GM18519 (cell line): ENCODE measurements at regions not wholly inside any gene's neighbourhood (a gene's known extent, or its start where the extent isn't known, plus 50 kb on each side); places are given as distances from the start of the nearest gene placed in this dataset.

ENCODE experiments used
- ATAC-seq: cut with Tn5 transposase; IDR thresholded peaks from one replicate; pipeline ENCODE4 v1.9.1; 2021; ENCODE audit warnings: mild to moderate bottlenecking, moderate library complexity; ENCODE audit not compliant: unreplicated experiment, low FRiP score

- ATAC-seq: no peak
These were observed 535.2 kb upstream of the ID4 start for GRCh38 chr6:19301980-19302379.

GRCh38 chr6:19303383-19303782 lies 533.8 kb upstream of the ID4 start:
- no peak for ATAC-seq

GRCh38 chr6:19309661-19310060 lies 527.5 kb upstream of the ID4 start:
- ATAC-seq: no peak

- no peak for ATAC-seq
These were observed 525.4 kb upstream of the ID4 start for GRCh38 chr6:19311786-19312185.

- ATAC-seq: no peak
These were observed 524.8 kb upstream of the ID4 start for GRCh38 chr6:19312241-19312978.

- ATAC-seq: no peak
These were observed 519.7 kb upstream of the ID4 start for GRCh38 chr6:19317431-19317986.

- no peak for ATAC-seq
These were observed 518.2 kb upstream of the ID4 start for GRCh38 chr6:19319005-19319404.

GRCh38 chr6:19320111-19320581 lies 517.0 kb upstream of the ID4 start:
- ATAC-seq: no peak

GRCh38 chr6:19322691-19323485 lies 514.3 kb upstream of the ID4 start:
- ATAC-seq: no peak

GRCh38 chr6:19324376-19324775 lies 512.8 kb upstream of the ID4 start:
- ATAC-seq: no peak

- ATAC-seq: no peak
These were observed 511.8 kb upstream of the ID4 start for GRCh38 chr6:19325335-19325789.

GRCh38 chr6:19327241-19327640 lies 509.9 kb upstream of the ID4 start:
- no peak for ATAC-seq

GRCh38 chr6:19327661-19328060 lies 509.5 kb upstream of the ID4 start:
- ATAC-seq: no peak

GRCh38 chr6:19329078-19329477 lies 508.1 kb upstream of the ID4 start:
- no peak for ATAC-seq

- no peak for ATAC-seq
These were observed 506.1 kb upstream of the ID4 start for GRCh38 chr6:19331089-19331488.

- ATAC-seq: no peak
These were observed 504.2 kb upstream of the ID4 start for GRCh38 chr6:19332806-19333460.

- ATAC-seq: no peak
These were observed 503.2 kb upstream of the ID4 start for GRCh38 chr6:19333936-19334335.

GRCh38 chr6:19336579-19336978 lies 500.6 kb upstream of the ID4 start:
- ATAC-seq: no peak

- no peak for ATAC-seq
These were observed 500.1 kb upstream of the ID4 start for GRCh38 chr6:19337101-19337500.

- no peak for ATAC-seq
These were observed 494.6 kb upstream of the ID4 start for GRCh38 chr6:19342616-19343015.

- ATAC-seq: no peak
These were observed 487.7 kb upstream of the ID4 start for GRCh38 chr6:19349429-19349828.
